ENCODE measurements at regions not wholly inside any gene's neighbourhood (a gene's known extent, or its start where the extent isn't known, plus 50 kb on each side); places are given as distances from the start of the nearest gene placed in this dataset.

DNA sequence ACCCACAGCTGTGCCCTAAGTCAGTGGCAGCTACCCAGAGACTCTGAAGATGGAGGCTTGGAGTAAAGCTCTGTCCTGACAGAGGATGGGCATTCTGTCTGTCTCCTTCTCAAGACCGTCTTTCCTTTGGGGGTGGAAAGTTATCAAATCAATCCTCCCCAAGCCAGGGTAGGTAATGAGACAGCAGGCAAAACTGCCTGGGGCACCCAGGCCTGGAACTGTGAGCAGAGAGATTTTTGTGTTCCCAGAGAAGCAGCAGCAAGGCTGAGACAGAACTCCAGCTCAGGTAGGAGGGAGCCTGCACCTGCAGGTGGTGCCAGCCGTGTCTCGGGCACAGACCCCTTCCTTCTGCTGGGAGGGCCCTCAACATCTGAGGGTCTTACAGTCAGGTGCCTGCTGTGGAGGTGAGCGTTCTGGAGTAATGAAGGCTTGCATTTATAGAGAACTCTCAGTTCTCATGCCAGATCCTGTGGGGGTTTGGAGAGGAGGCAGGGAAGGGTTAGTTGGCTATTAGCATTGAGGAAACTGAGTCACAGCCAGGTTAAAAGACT lies 95.6 kb downstream of the RIPK4 start:
- no peak overlapping the region for H3K27ac ChIP-seq
- TF ChIP-seq, protein P1, sequence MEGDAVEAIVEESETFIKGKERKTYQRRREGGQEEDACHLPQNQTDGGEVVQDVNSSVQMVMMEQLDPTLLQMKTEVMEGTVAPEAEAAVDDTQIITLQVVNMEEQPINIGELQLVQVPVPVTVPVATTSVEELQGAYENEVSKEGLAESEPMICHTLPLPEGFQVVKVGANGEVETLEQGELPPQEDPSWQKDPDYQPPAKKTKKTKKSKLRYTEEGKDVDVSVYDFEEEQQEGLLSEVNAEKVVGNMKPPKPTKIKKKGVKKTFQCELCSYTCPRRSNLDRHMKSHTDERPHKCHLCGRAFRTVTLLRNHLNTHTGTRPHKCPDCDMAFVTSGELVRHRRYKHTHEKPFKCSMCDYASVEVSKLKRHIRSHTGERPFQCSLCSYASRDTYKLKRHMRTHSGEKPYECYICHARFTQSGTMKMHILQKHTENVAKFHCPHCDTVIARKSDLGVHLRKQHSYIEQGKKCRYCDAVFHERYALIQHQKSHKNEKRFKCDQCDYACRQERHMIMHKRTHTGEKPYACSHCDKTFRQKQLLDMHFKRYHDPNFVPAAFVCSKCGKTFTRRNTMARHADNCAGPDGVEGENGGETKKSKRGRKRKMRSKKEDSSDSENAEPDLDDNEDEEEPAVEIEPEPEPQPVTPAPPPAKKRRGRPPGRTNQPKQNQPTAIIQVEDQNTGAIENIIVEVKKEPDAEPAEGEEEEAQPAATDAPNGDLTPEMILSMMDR (conservative IDR thresholded peaks at IDR 0.05) = no peak

DNA sequence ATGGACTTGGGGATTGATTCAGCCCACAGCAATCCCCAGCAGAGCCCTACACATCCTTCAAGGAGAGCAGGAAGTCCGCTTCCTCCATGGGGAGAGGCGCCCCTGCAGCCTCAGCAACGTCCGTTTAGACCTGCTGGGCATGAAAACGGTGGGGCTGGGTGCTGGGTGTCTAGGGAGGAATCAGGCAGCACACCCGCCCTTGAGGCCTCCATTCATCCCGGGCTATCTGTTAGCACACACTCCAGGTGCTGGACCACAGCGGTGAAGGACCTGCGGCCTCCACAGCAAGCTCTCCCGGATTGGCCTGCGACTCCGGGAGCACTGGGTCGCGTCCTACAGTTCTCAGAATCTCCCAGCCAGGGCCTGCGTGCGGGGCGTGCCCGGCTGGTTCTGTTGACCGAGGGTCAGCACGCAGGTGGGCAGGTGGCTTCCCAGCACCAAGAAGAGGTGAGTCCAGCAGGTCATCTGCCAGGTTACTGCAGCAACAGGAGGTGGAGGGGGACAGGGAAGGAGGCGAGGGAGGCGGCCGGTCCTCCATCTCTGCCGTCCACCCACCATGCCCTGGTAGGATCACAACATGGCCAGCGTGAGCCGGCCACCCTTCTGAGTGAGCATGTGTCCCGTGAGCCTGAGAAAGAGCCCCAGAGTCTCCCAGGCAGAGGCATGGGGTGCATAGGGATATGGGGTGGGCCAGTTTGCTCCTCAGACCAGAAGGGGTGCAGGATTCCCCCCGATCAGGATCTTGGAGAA lies 96.6 kb downstream of the RIPK4 start:
- no peak overlapping the region for H3K27ac ChIP-seq
- TF ChIP-seq, protein P1 (conservative IDR thresholded peaks at IDR 0.05) = no peak

DNA sequence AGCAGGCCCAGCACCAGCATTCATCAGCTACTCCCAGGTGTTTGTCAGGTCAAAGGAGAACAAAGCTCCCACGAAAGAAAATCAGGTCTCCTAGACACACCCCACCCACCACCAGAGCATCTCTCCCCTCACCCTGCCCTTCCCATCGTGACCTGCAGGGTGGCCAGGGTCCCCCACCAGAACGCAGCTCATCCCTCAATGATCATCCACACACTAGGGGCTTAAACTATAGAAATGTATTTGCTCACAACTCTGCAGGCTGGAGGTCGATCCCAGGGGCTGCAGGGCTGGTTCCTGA lies 97.4 kb downstream of the RIPK4 start:
- TF ChIP-seq, protein P1 (conservative IDR thresholded peaks at IDR 0.05) = no peak

DNA sequence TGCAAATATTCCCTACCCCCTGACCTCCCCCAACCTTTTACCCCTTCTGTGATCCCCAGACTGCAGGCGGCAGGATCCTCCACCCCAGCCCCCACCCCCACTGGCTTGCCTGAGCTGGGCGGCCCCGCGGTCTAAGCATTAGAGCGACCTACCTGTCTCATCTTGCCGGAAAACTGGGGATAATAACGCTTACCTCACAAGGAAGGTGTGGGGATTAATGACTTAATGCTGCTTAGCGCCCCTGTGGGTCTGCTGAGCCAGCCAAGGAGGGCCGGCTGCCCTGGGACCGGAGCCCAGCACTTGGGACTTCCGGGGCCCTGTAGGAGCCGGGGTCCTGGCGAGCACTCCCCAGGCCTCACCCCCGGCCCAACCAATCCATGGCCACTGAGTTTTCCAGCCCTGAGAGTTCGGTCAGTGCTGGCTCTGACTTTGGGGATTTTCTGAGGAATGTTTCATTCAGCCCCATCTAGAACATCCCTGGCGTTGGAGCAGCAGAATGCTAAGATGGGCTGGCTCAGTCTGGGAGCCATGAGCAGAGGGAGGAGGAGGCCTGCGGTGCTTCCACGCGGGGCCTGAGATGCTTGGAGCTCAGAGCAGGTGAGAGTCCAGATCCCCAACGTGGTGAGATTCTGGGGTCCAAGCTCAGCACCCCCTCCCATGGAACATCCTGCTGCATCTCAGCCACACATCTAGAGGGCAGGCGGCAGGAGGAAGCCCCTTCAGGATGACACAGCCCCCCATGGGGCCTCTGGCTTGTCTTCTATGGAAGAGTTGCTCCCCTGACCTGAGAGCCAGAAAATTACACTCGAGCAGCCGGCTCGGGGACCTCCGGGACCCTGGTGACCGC lies 97.9 kb downstream of the RIPK4 start:
- TF ChIP-seq, protein P1 (conservative IDR thresholded peaks at IDR 0.05) = no peak
- no peak overlapping the region for H3K27ac ChIP-seq

More for the DNA sequence above, 97.4 kb downstream of the RIPK4 start:
- no peak overlapping the region for H3K27ac ChIP-seq

DNA sequence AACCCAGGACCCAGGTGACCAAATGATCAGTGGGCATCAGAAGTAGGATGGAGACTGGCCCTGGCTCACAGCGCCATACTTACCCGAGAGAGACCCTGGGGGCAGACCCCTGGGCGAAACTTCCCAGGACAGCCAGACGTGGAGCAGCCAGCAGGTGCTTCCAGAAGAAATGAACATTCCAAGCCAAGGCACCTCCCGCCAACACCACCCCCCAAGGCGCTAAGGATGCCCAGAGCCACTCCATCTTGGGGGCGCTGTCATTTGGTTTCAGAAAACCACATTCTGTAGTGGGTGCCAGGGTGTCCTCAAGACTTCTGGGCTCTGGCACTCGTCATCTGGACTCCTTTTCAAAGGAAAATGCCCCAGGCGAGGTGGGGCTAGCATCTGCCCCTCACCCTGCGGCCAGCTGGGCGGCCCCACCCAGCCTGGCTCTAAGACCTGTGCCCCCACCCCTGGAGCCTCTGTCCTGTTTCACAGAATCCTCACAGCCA lies 98.8 kb downstream of the RIPK4 start:
- no peak overlapping the region for H3K27ac ChIP-seq
- TF ChIP-seq, protein P1 (conservative IDR thresholded peaks at IDR 0.05) = no peak

DNA sequence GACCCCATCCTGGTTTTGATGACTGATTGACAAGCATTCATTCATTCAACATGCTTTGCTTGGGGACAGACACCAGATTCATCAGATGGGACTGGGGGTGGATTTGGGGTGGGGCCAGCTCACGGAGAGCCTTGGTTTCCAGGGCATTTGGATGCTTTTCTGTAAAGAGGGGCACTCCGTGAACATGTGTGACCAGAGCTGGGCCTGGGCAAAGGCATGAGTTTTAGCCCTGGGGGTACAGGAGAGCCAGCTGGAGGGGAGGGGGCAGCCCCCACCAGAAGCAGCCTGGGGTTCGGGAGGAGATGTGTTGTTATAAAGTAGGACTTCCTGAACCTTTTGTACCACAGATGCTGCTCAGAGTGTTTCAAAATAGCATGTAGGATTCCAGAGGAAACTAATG lies 99.7 kb downstream of the RIPK4 start:
- H3K27ac ChIP-seq = no peak overlapping the region

More for the DNA sequence above, 99.7 kb downstream of the RIPK4 start:
- TF ChIP-seq, protein P1 (conservative IDR thresholded peaks at IDR 0.05) = no peak

Data from VCaP (cell line).